HCT116 (cell line): ENCODE measurements at regions not wholly inside any gene's neighbourhood (a gene's known extent, or its start where the extent isn't known, plus 50 kb on each side); places are given as distances from the start of the nearest gene placed in this dataset.

Experiments used
- ATAC-seq: fragments of 200-7000 bp; cut with Tn5 transposase; 2 replicates; pipeline ENCODE4 v1.9.1; 2020; ENCODE audit warnings: mild to moderate bottlenecking, moderate library complexity
- BruUV-seq: library from RNA; stranded (reverse); fragments of 400-500 nt; replicated peaks from 2 replicates; lab custom pipeline; 2021; lab: Mats Ljungman, UMichigan
- CTCF ChIA-PET: fragments of 300-600 bp; sonication (Branson Sonifier 250); formaldehyde crosslinking; loops from one replicate; lab custom pipeline; 2021; ENCODE audit warnings: antibody characterized with exemption; lab: Charles Lee
- POLR2A ChIA-PET: fragments of 300-600, 350-600 bp; sonication (Branson Sonifier 250); formaldehyde crosslinking; loops from one replicate; lab custom pipeline; 2021; ENCODE audit warnings: antibody characterized with exemption; lab: Charles Lee
- RAD21 ChIA-PET, 2 experiments: fragments of 300-600 bp; sonication (Branson Sonifier 250); formaldehyde crosslinking; loops; one replicate each; lab custom pipeline; 2023; ENCODE audit warnings: low total read pairs in 2 of 2; ENCODE audit not compliant: uncharacterized antibody in 2 of 2, unreplicated experiment in 2 of 2, low non-redundant PET in 1 of 2; lab: Charles Lee
- DNase-seq: peaks from one replicate; pipeline ENCODE4 v3.0.0-alpha.2; 2010; ENCODE audit warnings: low read depth, low spot score
- H2AFZ ChIP-seq: fragments of 200-600 bp; shearing (Covaris generic), sonication (generic); 2 replicates; pipeline ENCODE4 v1.6.1; 2017; ENCODE audit warnings: low read depth, mixed run types, mixed read lengths, antibody characterized with exemption, low read length; ENCODE audit not compliant: poor library complexity, severe bottlenecking
- H3K27ac ChIP-seq: 2 replicates; pipeline ENCODE4 v1.5.1; 2012; ENCODE audit warnings: low read depth, low read length
- H3K27me3 ChIP-seq: fragments of 200-600 bp; sonication (generic); 2 replicates; pipeline ENCODE4 v1.6.1; 2016; ENCODE audit warnings: mixed run types, low read length, mixed read lengths; ENCODE audit not compliant: insufficient read depth
- H3K36me3 ChIP-seq, 2 experiments: fragments of 200-500 bp in 1 of 2; fragments of 200-600 bp in 1 of 2; sonication (Bioruptor generic) in 1 of 2; sonication (generic) in 1 of 2; 2 replicates each; pipeline versions ENCODE4 v1.5.1 to v1.6.1; 2014 to 2016; ENCODE audit warnings: low read length in 2 of 2, inconsistent platforms in 1 of 2, mixed read lengths in 1 of 2, mixed run types in 1 of 2; ENCODE audit not compliant: insufficient read depth in 2 of 2, control insufficient read depth in 1 of 2
- H3K4me1 ChIP-seq, 2 experiments: fragments of 200-600 bp in 1 of 2; sonication (generic) in 1 of 2; 2 replicates each; pipeline versions ENCODE4 v1.5.1 to v1.6.1; 2012 to 2017; ENCODE audit warnings: low read length in 2 of 2, inconsistent platforms in 1 of 2, mild to moderate bottlenecking in 1 of 2, mixed read lengths in 1 of 2, mixed run types in 1 of 2, moderate library complexity in 1 of 2; ENCODE audit not compliant: insufficient read depth in 2 of 2, control insufficient read depth in 1 of 2
- H3K4me2 ChIP-seq: fragments of 200-600 bp; sonication (generic); 2 replicates; pipeline ENCODE4 v1.6.1; 2017; ENCODE audit warnings: mixed run types, low read length, mixed read lengths
- H3K4me3 ChIP-seq, 2 experiments: fragments of 200-600 bp in 1 of 2; sonication (generic) in 1 of 2; replicated peaks in 1 of 2; 2 replicates each; pipeline ENCODE4 v1.5.1; 2011 to 2016; ENCODE audit warnings: low read length in 2 of 2, control low read depth in 1 of 2, low read depth in 1 of 2, mild to moderate bottlenecking in 1 of 2, mixed read lengths in 1 of 2, mixed run types in 1 of 2
- H3K79me2 ChIP-seq: fragments of 200-600 bp; sonication (generic); 2 replicates; pipeline ENCODE4 v1.6.1; 2017; ENCODE audit warnings: mild to moderate bottlenecking, mixed run types, low read length, moderate library complexity, mixed read lengths; ENCODE audit not compliant: insufficient read depth
- H3K9ac ChIP-seq: fragments of 200-600 bp; sonication (generic); 2 replicates; pipeline ENCODE4 v1.6.1; 2016; ENCODE audit warnings: low read length, mixed read lengths
- H3K9me2 ChIP-seq: fragments of 200-600 bp; sonication (generic), shearing (Covaris generic); 2 replicates; pipeline ENCODE4 v1.6.1; 2017; ENCODE audit warnings: mixed run types, mild to moderate bottlenecking, moderate library complexity; ENCODE audit not compliant: insufficient read depth
- H3K9me3 ChIP-seq, 2 experiments: fragments of 200-500 bp in 1 of 2; fragments of 200-600 bp in 1 of 2; sonication (Bioruptor generic) in 1 of 2; sonication (generic) in 1 of 2; 2 replicates each; pipeline ENCODE4 v1.6.1; 2014 to 2017; ENCODE audit warnings: low read length in 2 of 2, mixed read lengths in 2 of 2, inconsistent platforms in 1 of 2, low read depth in 1 of 2, mild to moderate bottlenecking in 1 of 2, mixed run types in 1 of 2, moderate library complexity in 1 of 2; ENCODE audit not compliant: control insufficient read depth in 1 of 2, insufficient read depth in 1 of 2
- H4K20me1 ChIP-seq: fragments of 200-600 bp; sonication (generic), shearing (Covaris generic); 2 replicates; pipeline ENCODE4 v1.6.1; 2017; ENCODE audit warnings: mixed run types, mild to moderate bottlenecking, moderate library complexity; ENCODE audit not compliant: insufficient read depth
- CEBPB ChIP-seq: IDR thresholded peaks from 2 replicates; pipeline ENCODE4 v1.6.1; 2012; ENCODE audit warnings: low read depth
- CTCF ChIP-seq, 3 experiments: fragments of 200-600 bp in 1 of 3; sonication (generic) in 1 of 3; IDR thresholded peaks in 2 of 3; conservative IDR thresholded peaks in 1 of 3; 2 replicates each; pipeline ENCODE4 v1.5.1; 2012 to 2017; ENCODE audit warnings: low read depth in 2 of 3, low read length in 2 of 3, antibody characterized with exemption in 1 of 3, borderline replicate concordance in 1 of 3, control low read depth in 1 of 3, mild to moderate bottlenecking in 1 of 3, mixed read lengths in 1 of 3, mixed run types in 1 of 3, moderate library complexity in 1 of 3; ENCODE audit not compliant: insufficient read depth in 1 of 3
- ELF1 ChIP-seq: IDR thresholded peaks from 2 replicates; pipeline ENCODE4 v1.6.1; 2012; ENCODE audit warnings: low read depth, borderline replicate concordance
- EZH2 ChIP-seq: fragments of 200-600 bp; sonication (generic); IDR thresholded peaks from 2 replicates; pipeline ENCODE4 v1.6.1; 2017; ENCODE audit warnings: antibody characterized with exemption, mixed run types
- EZH2phosphoT487 ChIP-seq: fragments of 200-600 bp; IDR thresholded peaks from 2 replicates; pipeline ENCODE4 v1.6.1; 2018; ENCODE audit warnings: antibody characterized with exemption, borderline replicate concordance
- JUND ChIP-seq: IDR thresholded peaks from 2 replicates; pipeline ENCODE4 v1.6.1; 2012
- MAX ChIP-seq: IDR thresholded peaks from 2 replicates; pipeline ENCODE4 v1.6.1; 2012
- POLR2A ChIP-seq: IDR thresholded peaks from 2 replicates; pipeline ENCODE4 v1.7.0; 2011; ENCODE audit warnings: borderline replicate concordance; ENCODE audit not compliant: insufficient read depth, insufficient read length; ENCODE audit errors: extremely low read depth
- POLR2AphosphoS5 ChIP-seq: IDR thresholded peaks from 2 replicates; pipeline ENCODE4 v1.6.1; 2011; ENCODE audit warnings: mild to moderate bottlenecking, low read depth, low read length, moderate library complexity
- REST ChIP-seq: IDR thresholded peaks from 2 replicates; pipeline ENCODE4 v1.6.1; 2012; ENCODE audit warnings: low read depth
- SIN3A ChIP-seq: IDR thresholded peaks from 2 replicates; pipeline ENCODE4 v1.6.1; 2012; ENCODE audit warnings: low read depth
- SP1 ChIP-seq: IDR thresholded peaks from 2 replicates; pipeline ENCODE4 v1.6.1; 2012; ENCODE audit warnings: low read depth
- SRF ChIP-seq: IDR thresholded peaks from 2 replicates; pipeline ENCODE4 v1.6.1; 2012; ENCODE audit warnings: low read depth
- TCF7L2 ChIP-seq: IDR thresholded peaks from 2 replicates; pipeline ENCODE4 v1.7.0; 2011; ENCODE audit warnings: borderline replicate concordance, inconsistent platforms; ENCODE audit not compliant: insufficient read depth, insufficient read length; ENCODE audit errors: extremely low read depth
- YY1 ChIP-seq: IDR thresholded peaks from 2 replicates; pipeline ENCODE4 v1.6.1; 2011; ENCODE audit warnings: low read length, low read depth, moderate library complexity, mild to moderate bottlenecking; ENCODE audit not compliant: insufficient replicate concordance; ENCODE audit errors: extremely low read depth
- ZFX ChIP-seq: fragments of 450-650 bp; IDR thresholded peaks from 2 replicates; pipeline ENCODE4 v1.6.1; 2017
- ZNF274 ChIP-seq: fragments of 200-500 bp; sonication (Bioruptor generic); IDR thresholded peaks from 2 replicates; pipeline ENCODE4 v1.6.1; 2014; ENCODE audit warnings: mild to moderate bottlenecking, low read depth, low read length, inconsistent platforms
- intact Hi-C: fragments of 100-400 bp; cut with micrococcal nuclease; formaldehyde crosslinking; loops from 2 replicates; pipeline ENCODE4 v1.10.0; 2022

GRCh38 chr3:181541414-181541813 lies 170.3 kb upstream of the SOX2 start:
- CTCF ChIA-PET, result no interaction called here
- intact Hi-C loops, result no loop called here
- Histone ChIP-seq H3K4me1 (no peaks in the 10 kb centered on the region), H3K36me3 (no peaks in the 10 kb centered on the region), H3K9ac (no peak overlapping the region), H3K27ac (no peak overlapping the region), H4K20me1 (no peaks in the 10 kb centered on the region), H2AFZ (no peak overlapping the region), H3K79me2 (no peaks in the 10 kb centered on the region), H3K9me3 (no peaks in the 10 kb centered on the region), H3K4me2 (no peak overlapping the region), H3K27me3 (no peaks in the 10 kb centered on the region), H3K9me2 (no peaks in the 10 kb centered on the region), H3K4me3 (no peak overlapping the region)
- RAD21 ChIA-PET, result no interaction called here
- BruUV-seq, result no TSS peak
- POLR2A ChIA-PET, result no interaction called here
- TF ChIP-seq ZFX (no peak), CEBPB (no peak), SIN3A (no peak), EZH2phosphoT487 (no peak), EZH2 (no peak), SP1 (no peak)
- ATAC-seq (no peak), DNase-seq (no peak)

DNA sequence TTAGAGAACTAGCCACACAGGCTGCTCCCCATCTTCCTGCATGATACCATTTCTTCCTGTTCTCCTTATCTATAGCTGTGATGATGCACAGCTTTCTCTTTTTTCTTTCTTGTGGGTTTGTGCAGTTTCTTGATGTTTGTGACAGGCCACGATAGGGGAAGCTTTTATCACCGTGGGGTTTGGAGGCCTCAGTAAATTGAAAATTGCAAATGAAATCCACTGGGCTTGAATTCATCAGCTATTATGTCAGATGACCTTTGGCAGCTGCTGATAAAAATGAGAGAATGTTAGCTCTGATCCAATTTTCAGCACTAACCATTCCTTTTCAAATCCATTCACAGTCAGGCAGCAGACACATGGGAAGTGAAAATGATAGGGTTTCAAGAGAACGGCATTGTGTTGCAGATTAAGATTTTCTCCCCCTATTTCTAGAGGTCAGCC lies 176.9 kb upstream of the SOX2 start:
- Histone ChIP-seq H3K36me3 (no peaks in the 10 kb centered on the region), H3K27me3 (peaks cover 11% of the 10 kb centered on the region; the same call in 1 of the 2 replicates), H3K9me2 (no peaks in the 10 kb centered on the region), H3K4me1 (no peaks in the 10 kb centered on the region), H3K4me3 (no peak overlapping the region), H3K4me2 (no peak overlapping the region), H3K9me3 (no peaks in the 10 kb centered on the region), H3K9ac (no peak overlapping the region), H3K27ac (no peak overlapping the region), H3K79me2 (no peaks in the 10 kb centered on the region), H2AFZ (no peak overlapping the region), H4K20me1 (no peaks in the 10 kb centered on the region)
- POLR2A ChIA-PET, result no interaction called here
- no peak for ATAC-seq
- no TSS peak for BruUV-seq
- intact Hi-C loops, result no loop called here
- DNase-seq, result no peak
- CTCF ChIA-PET, result no interaction called here
- RAD21 ChIA-PET, result no interaction called here
- TF ChIP-seq EZH2phosphoT487 (no peak), SRF (no peak), SP1 (no peak), TCF7L2 (no peak), MAX (no peak), ZFX (no peak), YY1 (no peak), REST (no peak), CEBPB (no peak), CTCF (IDR thresholded peaks at IDR 0.05 in 2 of 3, conservative IDR thresholded peaks at IDR 0.05 in 1 of 3; ENCODE audit: borderline replicate concordance in 1 of 3, insufficient read depth in 1 of 3, low read depth in 2 of 3, low read length in 2 of 3) (no peak), POLR2A (no peak), JUND (no peak), ZNF274 (no peak), ELF1 (no peak), POLR2AphosphoS5 (no peak)
